SU-DHL-6 (cell line): ENCODE measurements at regions not wholly inside any gene's neighbourhood (a gene's known extent, or its start where the extent isn't known, plus 50 kb on each side); places are given as distances from the start of the nearest gene placed in this dataset.
"Not testable (repeated sequence)": the region's sequence is repeated elsewhere in the genome, so short reads cannot be mapped to it uniquely, and the experiment has no call there.

Source experiments
- H2AFZ ChIP-seq: fragments of 200-600 bp; sonication (generic); 2 replicates; pipeline ENCODE4 v1.6.1; 2014; ENCODE audit warnings: low read depth, mild to moderate bottlenecking, moderate library complexity, mixed read lengths, antibody characterized with exemption, low read length; ENCODE audit not compliant: severe bottlenecking
- H3F3A ChIP-seq: fragments of 200-600 bp; shearing (Covaris generic); 2 replicates; pipeline ENCODE4 v1.6.0; 2016; ENCODE audit warnings: antibody characterized with exemption, mild to moderate bottlenecking; ENCODE audit not compliant: insufficient read depth
- H3K27ac ChIP-seq: fragments of 200-600 bp; sonication (generic); 2 replicates; pipeline ENCODE4 v1.5.1; 2016; ENCODE audit warnings: low read depth, mild to moderate bottlenecking, low read length, moderate library complexity, mixed read lengths
- H3K27me3 ChIP-seq: fragments of 200-600 bp; sonication (generic), shearing (Covaris generic); 2 replicates; pipeline ENCODE4 v1.6.0; 2014; ENCODE audit warnings: mild to moderate bottlenecking, low read length
- H3K36me3 ChIP-seq: fragments of 200-600 bp; sonication (generic); 2 replicates; pipeline ENCODE4 v1.6.1; 2014; ENCODE audit warnings: mild to moderate bottlenecking, low read length, mixed read lengths
- H3K4me2 ChIP-seq: fragments of 300-600, 200-600 bp; shearing (Covaris generic), sonication (generic); 2 replicates; pipeline ENCODE4 v1.6.0; 2014; ENCODE audit warnings: low read length, low read depth, mild to moderate bottlenecking; ENCODE audit not compliant: poor library complexity, severe bottlenecking
- H3K4me3 ChIP-seq: fragments of 200-600 bp; sonication (generic); 2 replicates; pipeline ENCODE4 v1.5.1; 2014; ENCODE audit warnings: antibody characterized with exemption, low read length, mild to moderate bottlenecking, mixed read lengths; ENCODE audit not compliant: insufficient read depth, poor library complexity, severe bottlenecking
- H3K79me2 ChIP-seq: fragments of 200-600 bp; sonication (generic); 2 replicates; pipeline ENCODE4 v1.6.1; 2014; ENCODE audit warnings: mild to moderate bottlenecking, low read length, moderate library complexity; ENCODE audit not compliant: insufficient read depth
- H3K9ac ChIP-seq: fragments of 200-600 bp; sonication (generic); 2 replicates; pipeline ENCODE4 v1.7.0; 2014; ENCODE audit warnings: mild to moderate bottlenecking, low read length
- H3K9me2 ChIP-seq: fragments of 200-600 bp; sonication (generic); replicated peaks from 2 replicates; pipeline ENCODE4 v1.6.1; 2014; ENCODE audit warnings: low read length; ENCODE audit not compliant: insufficient read depth
- H3K9me3 ChIP-seq: fragments of 200-600 bp; sonication (generic); 2 replicates; pipeline ENCODE4 v1.6.1; 2014; ENCODE audit warnings: low read length, mixed read lengths; ENCODE audit not compliant: insufficient read depth
- H4K20me1 ChIP-seq: fragments of 200-600 bp; sonication (generic); 2 replicates; pipeline ENCODE4 v1.6.1; 2014; ENCODE audit warnings: low read depth, mild to moderate bottlenecking, antibody characterized with exemption, low read length, moderate library complexity, mixed read lengths
- CTCF ChIP-seq: fragments of 200-600 bp; sonication (generic); IDR thresholded peaks from one replicate; pipeline ENCODE4 v1.5.1; 2017; ENCODE audit warnings: antibody characterized with exemption, mild to moderate bottlenecking, low read length, moderate library complexity; ENCODE audit not compliant: insufficient read depth, poor library complexity, severe bottlenecking
- EZH2phosphoT487 ChIP-seq: fragments of 200-600 bp; sonication (generic), shearing (Covaris generic); conservative IDR thresholded peaks from 2 replicates; pipeline ENCODE4 v1.6.1; 2018; ENCODE audit warnings: mild to moderate bottlenecking, antibody characterized with exemption, low read length, moderate library complexity, mixed read lengths

- Histone ChIP-seq H3K27me3 (no peaks in the 10 kb centered on the region), H3K9ac (no peak overlapping the region), H3K36me3 (no peaks in the 10 kb centered on the region), H3K4me3 (no peak overlapping the region), H3K79me2 (no peaks in the 10 kb centered on the region), H3K9me3 (no peaks in the 10 kb centered on the region), H4K20me1 (no peaks in the 10 kb centered on the region), H2AFZ (no peak overlapping the region), H3K27ac (no peak overlapping the region), H3F3A (no peaks in the 10 kb centered on the region), H3K4me2 (no peak overlapping the region), H3K9me2 (no peaks in the 10 kb centered on the region)
- no peak for TF ChIP-seq EZH2phosphoT487
- TF ChIP-seq CTCF: no peak
Observed at GRCh38 chr19:23470873-23471545, 75.7 kb upstream of the ZNF91 start.

GRCh38 chr19:23464349-23464748 lies 69.1 kb upstream of the ZNF91 start:
- not testable (repeated sequence) for H3K9me3 ChIP-seq, H2AFZ ChIP-seq, H3K4me2 ChIP-seq, H3K79me2 ChIP-seq, H3K9ac ChIP-seq, H3K27ac ChIP-seq, H3K4me3 ChIP-seq, H4K20me1 ChIP-seq, H3F3A ChIP-seq, H3K27me3 ChIP-seq, H3K36me3 ChIP-seq, H3K9me2 ChIP-seq

GRCh38 chr19:23461120-23461519 lies 65.8 kb upstream of the ZNF91 start:
- no peak for TF ChIP-seq CTCF
- no peaks in the 10 kb centered on the region for H3F3A ChIP-seq
- H3K27me3 ChIP-seq: no peaks in the 10 kb centered on the region
- H3K9me3 ChIP-seq: no peaks in the 10 kb centered on the region
- no peak overlapping the region for H3K27ac ChIP-seq
- no peaks in the 10 kb centered on the region for H3K36me3 ChIP-seq
- H3K79me2 ChIP-seq: no peaks in the 10 kb centered on the region
- no peaks in the 10 kb centered on the region for H3K9me2 ChIP-seq
- H2AFZ ChIP-seq: no peak overlapping the region
- H4K20me1 ChIP-seq: no peaks in the 10 kb centered on the region
- no peak overlapping the region for H3K4me3 ChIP-seq
- no peak overlapping the region for H3K4me2 ChIP-seq
- no peak overlapping the region for H3K9ac ChIP-seq

GRCh38 chr19:23460656-23461055 lies 65.4 kb upstream of the ZNF91 start:
- Histone ChIP-seq H4K20me1 (no peaks in the 10 kb centered on the region), H3K4me2 (no peak overlapping the region), H3F3A (no peaks in the 10 kb centered on the region), H3K9me2 (no peaks in the 10 kb centered on the region), H3K27me3 (no peaks in the 10 kb centered on the region), H3K4me3 (no peak overlapping the region), H3K36me3 (no peaks in the 10 kb centered on the region), H2AFZ (no peak overlapping the region), H3K9ac (no peak overlapping the region), H3K79me2 (no peaks in the 10 kb centered on the region), H3K9me3 (no peaks in the 10 kb centered on the region), H3K27ac (no peak overlapping the region)
- no peak for TF ChIP-seq EZH2phosphoT487
- TF ChIP-seq CTCF: no peak
